Endodermal cell (in vitro differentiated cells): ENCODE measurements at regions not wholly inside any gene's neighbourhood (a gene's known extent, or its start where the extent isn't known, plus 50 kb on each side); places are given as distances from the start of the nearest gene placed in this dataset.
A peak's percentile ranks its signal among the peaks of the same experiment; 100 is the strongest.

Experiments used
- DNase-seq: peaks from one replicate; pipeline ENCODE4 v3.0.0-alpha.2; 2017
- H3K27ac ChIP-seq: 2 replicates; pipeline ENCODE4 v1.5.1; 2013; ENCODE audit warnings: mild to moderate bottlenecking, low read depth, low read length, moderate library complexity
- H3K27me3 ChIP-seq: 2 replicates; pipeline ENCODE4 v1.6.1; 2013; ENCODE audit warnings: mild to moderate bottlenecking, low read length, moderate library complexity; ENCODE audit not compliant: insufficient read depth, control insufficient read depth, poor library complexity, severe bottlenecking
- H3K36me3 ChIP-seq: 2 replicates; pipeline ENCODE4 v1.7.0; 2013; ENCODE audit warnings: mild to moderate bottlenecking, low read length, moderate library complexity; ENCODE audit not compliant: control insufficient read depth, insufficient read depth
- H3K4me1 ChIP-seq: one replicate; pipeline ENCODE4 v1.7.0; 2013; ENCODE audit warnings: low read length; ENCODE audit not compliant: control insufficient read depth, insufficient read depth
- H3K4me3 ChIP-seq: 2 replicates; pipeline ENCODE4 v1.5.1; 2013; ENCODE audit warnings: mild to moderate bottlenecking, low read length, moderate library complexity
- H3K9ac ChIP-seq: 2 replicates; pipeline ENCODE4 v1.6.1; 2013; ENCODE audit warnings: mild to moderate bottlenecking, low read length, moderate library complexity; ENCODE audit not compliant: poor library complexity, severe bottlenecking; ENCODE audit errors: extremely low read depth
- H3K9me3 ChIP-seq: 2 replicates; pipeline ENCODE4 v1.6.1; 2013; ENCODE audit warnings: mild to moderate bottlenecking, low read length, moderate library complexity; ENCODE audit not compliant: control insufficient read depth
- H3K27ac Mint-ChIP-seq: 2 replicates; pipeline ENCODE4 v1.8.0; 2020; ENCODE audit warnings: mixed read lengths
- H3K27me3 Mint-ChIP-seq: 2 replicates; pipeline ENCODE4 v1.8.0; 2021; ENCODE audit warnings: mild to moderate bottlenecking, mixed read lengths; ENCODE audit not compliant: insufficient read depth
- H3K36me3 Mint-ChIP-seq: 2 replicates; pipeline ENCODE4 v1.8.0; 2020; ENCODE audit warnings: low read depth, mixed read lengths
- H3K4me1 Mint-ChIP-seq: 2 replicates; pipeline ENCODE4 v1.8.0; 2020; ENCODE audit warnings: mixed read lengths
- H3K4me3 Mint-ChIP-seq: 2 replicates; pipeline ENCODE4 v1.8.0; 2020; ENCODE audit warnings: mild to moderate bottlenecking, moderate library complexity, mixed read lengths
- H3K9me3 Mint-ChIP-seq: 2 replicates; pipeline ENCODE4 v1.8.0; 2020; ENCODE audit warnings: mild to moderate bottlenecking, mixed read lengths
- WGBS, 2 experiments: methylation state at CpG; one replicate each; pipeline versions ENCODE4 v1.1.5 to v1.1.7; 2013; ENCODE audit warnings: missing lambda C conversion rate in 2 of 2, mixed read lengths in 1 of 2; ENCODE audit not compliant: insufficient coverage in 1 of 2, insufficient read length in 1 of 2; 5-methylcytosine and 5-hydroxymethylcytosine counted together
- TF ChIP-seq, protein P1 (sequence below): fragments of 200-600 bp; sonication (generic); conservative IDR thresholded peaks from 2 replicates; pipeline ENCODE4 v1.5.0; 2021; ENCODE audit warnings: antibody characterized with exemption, mild to moderate bottlenecking

DNA sequence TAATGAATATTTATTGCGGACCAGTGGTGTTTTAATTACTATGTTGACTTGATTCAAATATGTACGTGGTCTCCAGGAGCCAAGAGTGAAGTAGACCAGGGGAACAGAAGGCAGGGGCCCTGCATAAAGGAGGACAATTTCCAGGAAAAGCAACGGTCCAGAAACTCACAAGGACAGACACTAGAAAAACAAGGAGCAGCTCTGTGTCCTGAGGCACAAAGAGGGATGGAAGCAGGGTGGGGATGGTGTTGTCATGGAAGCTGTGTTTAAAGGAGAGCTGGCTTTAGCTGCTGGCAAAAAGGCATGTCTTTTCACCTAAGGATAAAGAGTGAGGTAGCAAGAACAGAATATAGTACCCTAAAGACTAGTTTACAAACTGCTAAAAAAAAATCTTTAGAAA, 254.1 kb upstream of the TENM3 start:
- 73 to 78% methylated on average over 2 to 3 of the region's 3 CpGs for WGBS, 2 experiments

DNA sequence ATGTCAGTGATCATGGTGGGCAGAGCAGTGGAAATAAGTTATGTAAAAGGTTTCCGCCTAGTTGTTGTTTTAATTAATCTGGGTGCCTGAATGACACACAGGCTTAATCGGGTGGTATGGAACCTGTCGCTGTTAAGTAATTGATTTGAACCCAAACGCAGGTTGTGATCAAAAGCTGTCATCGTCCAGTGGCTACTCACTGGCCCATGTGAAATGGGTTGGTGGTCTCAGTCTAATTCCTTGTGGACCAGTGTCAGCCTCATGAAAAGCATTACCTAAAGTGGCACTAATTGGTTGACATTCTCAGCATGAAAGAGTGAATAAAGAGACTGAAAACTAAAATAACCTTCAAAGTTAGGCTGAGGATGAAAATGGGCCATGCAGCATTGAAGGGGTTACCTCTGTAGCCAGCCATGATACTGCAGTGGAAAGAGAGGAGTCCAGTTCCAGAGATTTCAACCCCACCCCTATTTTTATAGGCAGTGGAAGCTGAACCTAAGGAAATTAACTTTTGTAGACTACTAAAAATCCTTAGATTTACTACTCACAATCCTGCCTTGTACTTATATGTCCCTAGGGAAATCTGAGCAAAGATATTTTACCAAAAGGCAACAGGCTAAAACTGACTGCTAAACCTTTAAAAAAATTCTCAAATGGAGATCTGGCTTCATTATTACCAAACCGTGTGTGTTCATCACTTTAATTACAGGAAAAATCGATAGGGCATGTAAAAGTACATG, 251.7 kb upstream of the TENM3 start:
- H3K4me1 Mint-ChIP-seq: no peaks in the 10 kb centered on the region
- H3K4me3 Mint-ChIP-seq: no peak overlapping the region
- Histone ChIP-seq H3K4me1 (no peaks in the 10 kb centered on the region), H3K27me3 (no peaks in the 10 kb centered on the region), H3K9ac (no peak overlapping the region), H3K27ac (no peak overlapping the region), H3K36me3 (no peaks in the 10 kb centered on the region), H3K9me3 (no peaks in the 10 kb centered on the region), H3K4me3 (no peak overlapping the region)
- H3K9me3 Mint-ChIP-seq: no peaks in the 10 kb centered on the region
- TF ChIP-seq, protein P1, sequence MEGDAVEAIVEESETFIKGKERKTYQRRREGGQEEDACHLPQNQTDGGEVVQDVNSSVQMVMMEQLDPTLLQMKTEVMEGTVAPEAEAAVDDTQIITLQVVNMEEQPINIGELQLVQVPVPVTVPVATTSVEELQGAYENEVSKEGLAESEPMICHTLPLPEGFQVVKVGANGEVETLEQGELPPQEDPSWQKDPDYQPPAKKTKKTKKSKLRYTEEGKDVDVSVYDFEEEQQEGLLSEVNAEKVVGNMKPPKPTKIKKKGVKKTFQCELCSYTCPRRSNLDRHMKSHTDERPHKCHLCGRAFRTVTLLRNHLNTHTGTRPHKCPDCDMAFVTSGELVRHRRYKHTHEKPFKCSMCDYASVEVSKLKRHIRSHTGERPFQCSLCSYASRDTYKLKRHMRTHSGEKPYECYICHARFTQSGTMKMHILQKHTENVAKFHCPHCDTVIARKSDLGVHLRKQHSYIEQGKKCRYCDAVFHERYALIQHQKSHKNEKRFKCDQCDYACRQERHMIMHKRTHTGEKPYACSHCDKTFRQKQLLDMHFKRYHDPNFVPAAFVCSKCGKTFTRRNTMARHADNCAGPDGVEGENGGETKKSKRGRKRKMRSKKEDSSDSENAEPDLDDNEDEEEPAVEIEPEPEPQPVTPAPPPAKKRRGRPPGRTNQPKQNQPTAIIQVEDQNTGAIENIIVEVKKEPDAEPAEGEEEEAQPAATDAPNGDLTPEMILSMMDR: no peak
- DNase-seq: no peak
- no peaks in the 10 kb centered on the region for H3K36me3 Mint-ChIP-seq
- no peaks in the 10 kb centered on the region for H3K27me3 Mint-ChIP-seq
- whole genome bisulfite sequencing, 2 experiments: 89 to 92% methylated on average over 7 of the region's 7 CpGs
- H3K27ac Mint-ChIP-seq: no peak overlapping the region

More for the DNA sequence above, 254.1 kb upstream of the TENM3 start:
- TF ChIP-seq, protein P1: no peak
- Mint-ChIP-seq H3K4me1 (no peaks in the 10 kb centered on the region), H3K4me3 (no peak overlapping the region), H3K27me3 (no peaks in the 10 kb centered on the region), H3K36me3 (no peaks in the 10 kb centered on the region), H3K27ac (no peak overlapping the region), H3K9me3 (no peaks in the 10 kb centered on the region)
- no peak for DNase-seq
- H3K36me3 ChIP-seq: no peaks in the 10 kb centered on the region
- no peaks in the 10 kb centered on the region for H3K9me3 ChIP-seq
- no peaks in the 10 kb centered on the region for H3K4me1 ChIP-seq
- no peak overlapping the region for H3K4me3 ChIP-seq
- no peaks in the 10 kb centered on the region for H3K27me3 ChIP-seq
- H3K27ac ChIP-seq: no peak overlapping the region
- no peak overlapping the region for H3K9ac ChIP-seq

DNA sequence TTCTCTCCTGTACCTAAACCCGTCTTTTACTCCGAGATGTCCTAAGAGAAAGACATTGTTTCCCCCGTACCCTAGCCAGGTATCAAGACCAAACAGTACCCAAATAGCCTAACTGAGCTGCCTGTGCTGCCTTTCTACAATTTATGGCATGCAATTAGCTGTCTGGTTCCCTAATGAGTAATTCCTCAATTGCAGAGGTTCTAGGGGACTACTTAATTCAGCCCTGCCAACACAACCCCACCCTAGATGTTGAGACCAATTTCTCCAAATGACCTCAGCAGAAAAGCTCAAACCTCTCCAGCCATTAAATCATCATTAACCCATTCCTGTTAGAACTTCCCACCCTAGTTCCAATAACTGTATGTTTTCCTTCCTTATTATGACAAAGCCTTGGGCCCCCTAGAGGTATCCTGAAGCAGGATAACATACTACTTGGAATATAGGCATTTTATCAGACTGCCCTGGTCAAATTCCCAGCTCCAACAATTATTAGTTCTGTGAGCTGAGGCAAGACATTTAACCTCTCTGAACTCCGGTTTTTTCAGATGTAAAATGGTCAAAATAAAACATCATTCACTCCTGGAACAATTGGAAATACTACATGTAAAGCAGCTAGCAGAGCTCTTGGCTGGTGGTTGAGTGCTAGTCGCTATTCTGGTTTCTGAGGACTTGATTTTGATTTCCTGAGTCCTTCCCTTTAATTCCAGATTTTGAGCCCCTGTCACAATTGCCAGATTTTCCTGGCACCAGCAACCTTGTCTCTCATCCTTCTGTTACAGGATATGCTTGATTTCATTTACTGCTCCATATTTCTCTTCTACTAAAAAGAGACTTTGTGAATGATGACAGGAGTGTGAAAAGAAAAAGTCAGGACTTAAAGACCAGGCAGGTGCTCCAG, 244.6 kb upstream of the TENM3 start:
- no peaks in the 10 kb centered on the region for H3K4me1 ChIP-seq
- no peaks in the 10 kb centered on the region for H3K9me3 ChIP-seq
- H3K27ac ChIP-seq: no peak overlapping the region
- no peak for DNase-seq
- Mint-ChIP-seq H3K4me3 (no peak overlapping the region), H3K36me3 (no peaks in the 10 kb centered on the region), H3K4me1 (no peaks in the 10 kb centered on the region), H3K27ac (no peak overlapping the region), H3K27me3 (no peaks in the 10 kb centered on the region), H3K9me3 (no peaks in the 10 kb centered on the region)
- no peaks in the 10 kb centered on the region for H3K27me3 ChIP-seq
- H3K4me3 ChIP-seq: no peak overlapping the region
- TF ChIP-seq, protein P1: peak; percentile 54
- WGBS, 2 experiments: 82 to 90% methylated on average over 3 to 5 of the region's 5 CpGs
- no peak overlapping the region for H3K9ac ChIP-seq
- H3K36me3 ChIP-seq: no peaks in the 10 kb centered on the region
